ENCODE measurements at regions not wholly inside any gene's neighbourhood (a gene's known extent, or its start where the extent isn't known, plus 50 kb on each side); places are given as distances from the start of the nearest gene placed in this dataset.
"Not testable (repeated sequence)": the region's sequence is repeated elsewhere in the genome, so short reads cannot be mapped to it uniquely, and the experiment has no call there.

DNA sequence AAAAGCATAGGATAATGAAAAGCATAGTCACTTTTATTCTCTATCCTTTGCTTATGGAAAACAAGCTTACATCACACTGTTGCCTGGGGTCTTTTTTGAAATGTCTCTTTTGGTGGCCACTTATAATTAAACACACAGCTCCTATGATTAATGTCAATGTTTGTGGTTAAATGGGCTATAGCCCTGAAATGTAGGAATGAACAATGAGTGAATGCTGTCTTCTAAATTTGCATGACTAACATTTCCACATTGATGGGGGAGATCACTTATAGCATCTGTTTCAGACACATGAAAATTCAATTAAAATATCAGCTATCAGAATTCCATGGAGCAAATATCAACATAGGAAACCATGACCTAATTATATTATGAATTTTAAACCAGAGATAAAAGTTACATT is 171.4 kb upstream of the FAT3 start:
- Histone ChIP-seq H3K4me1 (ENCODE audit: control insufficient read depth in 3 of 3, insufficient read depth in 3 of 3, low read length in 3 of 3) (no peaks in the 10 kb centered on the region), H3K36me3 (ENCODE audit: control insufficient read depth in 3 of 3, insufficient read depth in 3 of 3, low read length in 3 of 3) (no peaks in the 10 kb centered on the region), H3K9me3 (ENCODE audit: control insufficient read depth in 3 of 3, low read length in 3 of 3) (no peaks in the 10 kb centered on the region), H3K9ac (ENCODE audit: low read depth in 1 of 3, low read length in 3 of 3) (no peak overlapping the region), H3K27me3 (ENCODE audit: control insufficient read depth in 3 of 3, insufficient read depth in 3 of 3, low read length in 3 of 3) (no peaks in the 10 kb centered on the region), H3K27ac (ENCODE audit: low read depth, low read length) (no peak overlapping the region), H3K4me3 (ENCODE audit: low read length in 3 of 3) (no peak overlapping the region)

DNA sequence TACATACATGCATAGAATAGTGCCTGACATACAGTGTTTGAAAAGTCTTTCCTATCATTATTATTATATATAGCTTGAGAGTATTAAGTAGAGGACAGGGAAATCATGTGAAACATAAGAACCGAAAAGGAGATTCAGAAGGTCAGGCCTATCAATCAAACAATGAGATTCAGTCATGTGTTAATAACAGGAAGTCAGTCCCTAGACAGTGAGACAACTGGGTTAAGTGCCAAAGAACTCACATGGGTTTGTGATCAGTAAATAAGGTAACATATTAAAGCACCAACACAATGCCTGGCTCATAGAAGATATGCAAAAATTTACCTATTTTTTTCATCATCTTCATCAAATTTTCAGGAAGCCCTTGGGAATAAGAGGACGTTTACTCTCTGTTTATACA is 174.3 kb upstream of the FAT3 start:
- Histone ChIP-seq H3K4me3 (ENCODE audit: low read length in 3 of 3) (no peak overlapping the region), H3K4me1 (ENCODE audit: control insufficient read depth in 3 of 3, insufficient read depth in 3 of 3, low read length in 3 of 3) (no peaks in the 10 kb centered on the region), H3K27ac (ENCODE audit: low read depth, low read length) (no peak overlapping the region), H3K36me3 (ENCODE audit: control insufficient read depth in 3 of 3, insufficient read depth in 3 of 3, low read length in 3 of 3) (no peaks in the 10 kb centered on the region), H3K27me3 (ENCODE audit: control insufficient read depth in 3 of 3, insufficient read depth in 3 of 3, low read length in 3 of 3) (no peaks in the 10 kb centered on the region), H3K9me3 (ENCODE audit: control insufficient read depth in 3 of 3, low read length in 3 of 3) (no peaks in the 10 kb centered on the region), H3K9ac (ENCODE audit: low read depth in 1 of 3, low read length in 3 of 3) (no peak overlapping the region)

- Histone ChIP-seq H3K36me3 (ENCODE audit: control insufficient read depth in 3 of 3, insufficient read depth in 3 of 3, low read length in 3 of 3) (no peaks in the 10 kb centered on the region), H3K4me1 (ENCODE audit: control insufficient read depth in 3 of 3, insufficient read depth in 3 of 3, low read length in 3 of 3) (no peaks in the 10 kb centered on the region), H3K9me3 (ENCODE audit: control insufficient read depth in 3 of 3, low read length in 3 of 3) (peaks cover 0 to 2% (median 0%) of the 10 kb centered on the region in 3 donors), H3K4me3 (ENCODE audit: low read length in 3 of 3) (no peak overlapping the region), H3K27me3 (ENCODE audit: control insufficient read depth in 3 of 3, insufficient read depth in 3 of 3, low read length in 3 of 3) (no peaks in the 10 kb centered on the region), H3K9ac (ENCODE audit: low read depth in 1 of 3, low read length in 3 of 3) (no peak overlapping the region), H3K27ac (ENCODE audit: low read depth, low read length) (no peak overlapping the region)
Observed at GRCh38 chr11:92048415-92048814, 176.2 kb upstream of the FAT3 start.

DNA sequence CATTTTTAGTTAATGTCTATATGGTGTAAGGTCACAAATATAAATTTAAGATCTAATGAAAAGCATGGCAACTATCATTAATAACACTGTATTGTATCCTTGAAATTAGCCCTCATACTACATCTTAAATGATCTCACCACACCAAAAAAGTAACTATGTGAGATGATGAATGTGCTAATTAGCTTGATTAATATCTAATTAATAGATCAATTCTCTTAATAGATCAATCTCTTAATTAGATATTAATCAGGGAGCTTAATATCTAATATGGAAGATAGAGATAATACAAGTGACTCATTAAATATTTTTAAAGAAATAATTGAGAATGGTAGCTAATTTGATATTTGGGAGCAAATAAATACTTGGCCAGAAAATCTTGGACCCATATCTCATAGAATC is 178.5 kb upstream of the FAT3 start:
- Histone ChIP-seq H3K9ac (ENCODE audit: low read depth in 1 of 3, low read length in 3 of 3) (no peak overlapping the region), H3K27me3 (ENCODE audit: control insufficient read depth in 3 of 3, insufficient read depth in 3 of 3, low read length in 3 of 3) (no peaks in the 10 kb centered on the region), H3K4me1 (ENCODE audit: control insufficient read depth in 3 of 3, insufficient read depth in 3 of 3, low read length in 3 of 3) (no peaks in the 10 kb centered on the region), H3K36me3 (ENCODE audit: control insufficient read depth in 3 of 3, insufficient read depth in 3 of 3, low read length in 3 of 3) (no peaks in the 10 kb centered on the region), H3K27ac (ENCODE audit: low read depth, low read length) (no peak overlapping the region), H3K4me3 (ENCODE audit: low read length in 3 of 3) (no peak overlapping the region), H3K9me3 (ENCODE audit: control insufficient read depth in 3 of 3, low read length in 3 of 3) (peaks cover 0 to 2% (median 0%) of the 10 kb centered on the region in 3 donors)

- H3K36me3 ChIP-seq (ENCODE audit: control insufficient read depth in 3 of 3, insufficient read depth in 3 of 3, low read length in 3 of 3) = no peaks in the 10 kb centered on the region
- H3K4me1 ChIP-seq (ENCODE audit: control insufficient read depth in 3 of 3, insufficient read depth in 3 of 3, low read length in 3 of 3) = no peaks in the 10 kb centered on the region
- H3K9ac ChIP-seq (ENCODE audit: low read depth in 1 of 3, low read length in 3 of 3) = no peak overlapping the region
- peaks cover 0 to 2% (median 0%) of the 10 kb centered on the region in 3 donors for H3K9me3 ChIP-seq (ENCODE audit: control insufficient read depth in 3 of 3, low read length in 3 of 3)
- H3K27me3 ChIP-seq (ENCODE audit: control insufficient read depth in 3 of 3, insufficient read depth in 3 of 3, low read length in 3 of 3) = no peaks in the 10 kb centered on the region
- H3K27ac ChIP-seq (ENCODE audit: low read depth, low read length) = no peak overlapping the region
- H3K4me3 ChIP-seq (ENCODE audit: low read length in 3 of 3) = no peak overlapping the region
Observed at GRCh38 chr11:92045301-92045700, 179.3 kb upstream of the FAT3 start.

- Histone ChIP-seq H3K36me3 (ENCODE audit: control insufficient read depth in 3 of 3, insufficient read depth in 3 of 3, low read length in 3 of 3) (no peaks in the 10 kb centered on the region), H3K4me3 (ENCODE audit: low read length in 3 of 3) (no peak overlapping the region), H3K27ac (ENCODE audit: low read depth, low read length) (no peak overlapping the region), H3K9me3 (ENCODE audit: control insufficient read depth in 3 of 3, low read length in 3 of 3) (no peaks in the 10 kb centered on the region), H3K27me3 (ENCODE audit: control insufficient read depth in 3 of 3, insufficient read depth in 3 of 3, low read length in 3 of 3) (no peaks in the 10 kb centered on the region), H3K9ac (ENCODE audit: low read depth in 1 of 3, low read length in 3 of 3) (no peak overlapping the region), H3K4me1 (ENCODE audit: control insufficient read depth in 3 of 3, insufficient read depth in 3 of 3, low read length in 3 of 3) (no peaks in the 10 kb centered on the region)
Observed at GRCh38 chr11:92035488-92035887, 189.1 kb upstream of the FAT3 start.

DNA sequence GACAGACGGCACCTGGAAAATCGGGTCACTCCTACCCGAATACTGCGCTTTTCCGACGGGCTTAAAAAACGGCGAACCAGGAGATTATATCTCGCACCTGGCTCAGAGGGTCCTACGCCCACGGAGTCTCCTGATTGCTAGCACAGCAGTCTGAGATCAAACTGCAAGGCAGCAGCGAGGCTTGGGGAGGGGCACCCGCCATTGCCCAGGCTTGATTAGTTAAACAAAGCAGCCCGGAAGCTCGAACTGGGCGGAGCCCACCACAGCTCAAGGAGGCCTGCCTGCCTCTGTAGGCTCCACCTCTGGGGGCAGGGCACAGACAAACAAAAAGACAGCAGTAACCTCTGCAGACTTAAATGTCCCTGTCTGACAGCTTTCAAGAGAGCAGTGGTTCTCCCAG is 197.5 kb upstream of the FAT3 start:
- not testable (repeated sequence) for H3K36me3 ChIP-seq (ENCODE audit: control insufficient read depth in 3 of 3, insufficient read depth in 3 of 3, low read length in 3 of 3); H3K27ac ChIP-seq (ENCODE audit: low read depth, low read length); H3K9me3 ChIP-seq (ENCODE audit: control insufficient read depth in 3 of 3, low read length in 3 of 3); H3K4me1 ChIP-seq (ENCODE audit: control insufficient read depth in 3 of 3, insufficient read depth in 3 of 3, low read length in 3 of 3); H3K4me3 ChIP-seq (ENCODE audit: low read length in 3 of 3); H3K9ac ChIP-seq (ENCODE audit: low read depth in 1 of 3, low read length in 3 of 3); H3K27me3 ChIP-seq (ENCODE audit: control insufficient read depth in 3 of 3, insufficient read depth in 3 of 3, low read length in 3 of 3)

GRCh38 chr11:92026664-92027063 is 198.0 kb upstream of the FAT3 start:
- Histone ChIP-seq H3K9me3 (ENCODE audit: control insufficient read depth in 3 of 3, low read length in 3 of 3) (no peaks in the 10 kb centered on the region), H3K4me3 (ENCODE audit: low read length in 3 of 3) (no peak overlapping the region), H3K27ac (ENCODE audit: low read depth, low read length) (no peak overlapping the region), H3K4me1 (ENCODE audit: control insufficient read depth in 3 of 3, insufficient read depth in 3 of 3, low read length in 3 of 3) (no peaks in the 10 kb centered on the region), H3K27me3 (ENCODE audit: control insufficient read depth in 3 of 3, insufficient read depth in 3 of 3, low read length in 3 of 3) (no peaks in the 10 kb centered on the region), H3K9ac (ENCODE audit: low read depth in 1 of 3, low read length in 3 of 3) (no peak overlapping the region), H3K36me3 (ENCODE audit: control insufficient read depth in 3 of 3, insufficient read depth in 3 of 3, low read length in 3 of 3) (no peaks in the 10 kb centered on the region)

DNA sequence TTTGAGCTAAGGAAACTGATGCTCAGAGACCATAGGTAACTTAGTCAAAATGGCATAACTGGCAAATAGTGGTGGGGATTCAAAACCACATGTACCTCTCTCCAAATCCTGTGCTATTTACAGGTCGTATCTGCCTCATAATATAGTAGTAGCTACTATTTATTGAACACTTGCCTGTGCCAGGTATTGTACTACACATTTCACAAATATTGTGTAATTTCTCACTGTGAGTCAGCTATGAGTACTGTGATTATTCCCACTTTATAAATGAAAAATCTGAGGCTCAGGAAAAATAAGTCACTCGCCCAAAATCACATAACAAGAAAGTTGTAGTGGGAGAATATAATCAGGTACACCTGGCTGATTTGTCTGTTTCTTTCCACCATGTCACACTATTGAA is 199.8 kb upstream of the FAT3 start:
- Histone ChIP-seq H3K4me3 (ENCODE audit: low read length in 3 of 3) (no peak overlapping the region), H3K36me3 (ENCODE audit: control insufficient read depth in 3 of 3, insufficient read depth in 3 of 3, low read length in 3 of 3) (no peaks in the 10 kb centered on the region), H3K27ac (ENCODE audit: low read depth, low read length) (no peak overlapping the region), H3K27me3 (ENCODE audit: control insufficient read depth in 3 of 3, insufficient read depth in 3 of 3, low read length in 3 of 3) (no peaks in the 10 kb centered on the region), H3K9ac (ENCODE audit: low read depth in 1 of 3, low read length in 3 of 3) (no peak overlapping the region), H3K4me1 (ENCODE audit: control insufficient read depth in 3 of 3, insufficient read depth in 3 of 3, low read length in 3 of 3) (no peaks in the 10 kb centered on the region), H3K9me3 (ENCODE audit: control insufficient read depth in 3 of 3, low read length in 3 of 3) (no peaks in the 10 kb centered on the region)

GRCh38 chr11:92022499-92022898 is 202.1 kb upstream of the FAT3 start:
- no peaks in the 10 kb centered on the region for H3K4me1 ChIP-seq (ENCODE audit: control insufficient read depth in 3 of 3, insufficient read depth in 3 of 3, low read length in 3 of 3)
- H3K27ac ChIP-seq (ENCODE audit: low read depth, low read length) = no peak overlapping the region

GRCh38 chr11:92018332-92018731 is 206.3 kb upstream of the FAT3 start:
- no peaks in the 10 kb centered on the region for H3K4me1 ChIP-seq (ENCODE audit: control insufficient read depth in 3 of 3, insufficient read depth in 3 of 3, low read length in 3 of 3)
- H3K27me3 ChIP-seq (ENCODE audit: control insufficient read depth in 3 of 3, insufficient read depth in 3 of 3, low read length in 3 of 3) = no peaks in the 10 kb centered on the region

More at GRCh38 chr11:92022499-92022898, 202.1 kb upstream of the FAT3 start:
- Histone ChIP-seq H3K4me3 (ENCODE audit: low read length in 3 of 3) (no peak overlapping the region), H3K27me3 (ENCODE audit: control insufficient read depth in 3 of 3, insufficient read depth in 3 of 3, low read length in 3 of 3) (no peaks in the 10 kb centered on the region), H3K9ac (ENCODE audit: low read depth in 1 of 3, low read length in 3 of 3) (no peak overlapping the region), H3K9me3 (ENCODE audit: control insufficient read depth in 3 of 3, low read length in 3 of 3) (peaks cover 0 to 2% (median 0%) of the 10 kb centered on the region in 3 donors), H3K36me3 (ENCODE audit: control insufficient read depth in 3 of 3, insufficient read depth in 3 of 3, low read length in 3 of 3) (no peaks in the 10 kb centered on the region)

More at GRCh38 chr11:92018332-92018731, 206.3 kb upstream of the FAT3 start:
- Histone ChIP-seq H3K9me3 (ENCODE audit: control insufficient read depth in 3 of 3, low read length in 3 of 3) (peaks cover 0 to 2% (median 2%) of the 10 kb centered on the region in 3 donors), H3K4me3 (ENCODE audit: low read length in 3 of 3) (no peak overlapping the region), H3K9ac (ENCODE audit: low read depth in 1 of 3, low read length in 3 of 3) (no peak overlapping the region), H3K36me3 (ENCODE audit: control insufficient read depth in 3 of 3, insufficient read depth in 3 of 3, low read length in 3 of 3) (no peaks in the 10 kb centered on the region), H3K27ac (ENCODE audit: low read depth, low read length) (no peak overlapping the region)

Data from skeletal muscle tissue (tissue), 3 donors.